Spleen (tissue), 7 donors: ENCODE measurements at regions not wholly inside any gene's neighbourhood (a gene's known extent, or its start where the extent isn't known, plus 50 kb on each side); places are given as distances from the start of the nearest gene placed in this dataset.

ENCODE experiments used
- POLR2A ChIP-seq, 3 donors: fragments of 450-650 bp; IDR thresholded peaks; one replicate each; pipeline ENCODE4 v1.5.1; 2017; ENCODE audit warnings: antibody characterized with exemption in 3 of 3, mild to moderate bottlenecking in 1 of 3
- POLR2AphosphoS5 ChIP-seq, 3 donors: sonication (generic); formaldehyde crosslinking; IDR thresholded peaks; one replicate each; pipeline ENCODE4 v1.5.1; 2017; ENCODE audit warnings: antibody characterized with exemption in 3 of 3
- TF ChIP-seq, protein P1 (sequence below), 11 experiments: fragments of 200-600 bp in 7 of 11; fragments of 450-650 bp in 4 of 11; sonication (generic) in 4 of 11; IDR thresholded peaks in 8 of 11; conservative IDR thresholded peaks in 3 of 11; 1 replicate in 7 of 11; 2 replicates in 4 of 11; pipeline versions ENCODE4 v1.4.0 to v1.8.0; 2016 to 2021; ENCODE audit warnings: antibody characterized with exemption in 11 of 11, inconsistent platforms in 4 of 11, mild to moderate bottlenecking in 1 of 11
- donor health status: DM: no; HTN: no; CAD: no; lungs with moderate emphysema.
- donor health status: DM: no; HTN: no; CAD: no.
- donor health status: DM: no; HTN: no; CAD: no.

- TF ChIP-seq, protein P1, sequence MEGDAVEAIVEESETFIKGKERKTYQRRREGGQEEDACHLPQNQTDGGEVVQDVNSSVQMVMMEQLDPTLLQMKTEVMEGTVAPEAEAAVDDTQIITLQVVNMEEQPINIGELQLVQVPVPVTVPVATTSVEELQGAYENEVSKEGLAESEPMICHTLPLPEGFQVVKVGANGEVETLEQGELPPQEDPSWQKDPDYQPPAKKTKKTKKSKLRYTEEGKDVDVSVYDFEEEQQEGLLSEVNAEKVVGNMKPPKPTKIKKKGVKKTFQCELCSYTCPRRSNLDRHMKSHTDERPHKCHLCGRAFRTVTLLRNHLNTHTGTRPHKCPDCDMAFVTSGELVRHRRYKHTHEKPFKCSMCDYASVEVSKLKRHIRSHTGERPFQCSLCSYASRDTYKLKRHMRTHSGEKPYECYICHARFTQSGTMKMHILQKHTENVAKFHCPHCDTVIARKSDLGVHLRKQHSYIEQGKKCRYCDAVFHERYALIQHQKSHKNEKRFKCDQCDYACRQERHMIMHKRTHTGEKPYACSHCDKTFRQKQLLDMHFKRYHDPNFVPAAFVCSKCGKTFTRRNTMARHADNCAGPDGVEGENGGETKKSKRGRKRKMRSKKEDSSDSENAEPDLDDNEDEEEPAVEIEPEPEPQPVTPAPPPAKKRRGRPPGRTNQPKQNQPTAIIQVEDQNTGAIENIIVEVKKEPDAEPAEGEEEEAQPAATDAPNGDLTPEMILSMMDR (IDR thresholded peaks at IDR 0.05 in 8 of 11, conservative IDR thresholded peaks at IDR 0.05 in 3 of 11), result no peak
- TF ChIP-seq POLR2A (IDR thresholded peaks at IDR 0.05) (no peak), POLR2AphosphoS5 (IDR thresholded peaks at IDR 0.05) (no peak)
Measured at GRCh38 chr5:108487951-108488350, 106.1 kb upstream of the FBXL17 start.
